ENCODE measurements at regions not wholly inside any gene's neighbourhood (a gene's known extent, or its start where the extent isn't known, plus 50 kb on each side); places are given as distances from the start of the nearest gene placed in this dataset.
"Not testable (repeated sequence)": the region's sequence is repeated elsewhere in the genome, so short reads cannot be mapped to it uniquely, and the experiment has no call there.

- TF ChIP-seq POLR2A (IDR thresholded peaks at IDR 0.05; ENCODE audit: low read length); GATA1 (IDR thresholded peaks at IDR 0.05; ENCODE audit: low read depth, low read length): not testable (repeated sequence)
Observed at GRCh38 chr14:29027441-29027840, 260.9 kb downstream of the FOXG1 start.
